RWPE2 (cell line): ENCODE measurements at regions not wholly inside any gene's neighbourhood (a gene's known extent, or its start where the extent isn't known, plus 50 kb on each side); places are given as distances from the start of the nearest gene placed in this dataset.

ENCODE experiments used
- ATAC-seq: fragments of 200-7000 bp; cut with Tn5 transposase; 3 replicates; pipeline ENCODE4 v1.9.1; 2021; ENCODE audit warnings: low read depth
- DNase-seq: peaks from one replicate; pipeline ENCODE4 v3.0.0-alpha.2; 2020; ENCODE audit warnings: low spot score
- H3K27ac ChIP-seq: fragments of 450-650 bp; 2 replicates; pipeline ENCODE4 v1.5.1; 2017; ENCODE audit warnings: mild to moderate bottlenecking; ENCODE audit not compliant: poor library complexity, severe bottlenecking
- H3K27me3 ChIP-seq: fragments of 250-450 bp; sonication (Bioruptor Pico); 2 replicates; pipeline ENCODE4 v1.5.1; 2021; ENCODE audit warnings: mild to moderate bottlenecking, moderate library complexity; ENCODE audit not compliant: insufficient read depth, poor library complexity, severe bottlenecking
- H3K36me3 ChIP-seq: fragments of 250-450 bp; sonication (Bioruptor Pico); 2 replicates; pipeline ENCODE4 v1.5.1; 2020; ENCODE audit warnings: low read depth, mild to moderate bottlenecking, moderate library complexity
- H3K4me1 ChIP-seq: fragments of 250-450 bp; sonication (Bioruptor Pico); 2 replicates; pipeline ENCODE4 v1.5.1; 2021; ENCODE audit warnings: mild to moderate bottlenecking, moderate library complexity; ENCODE audit not compliant: insufficient read depth, poor library complexity, severe bottlenecking
- H3K4me3 ChIP-seq: fragments of 250-450 bp; sonication (Bioruptor Pico); 2 replicates; pipeline ENCODE4 v1.5.1; 2021; ENCODE audit warnings: mild to moderate bottlenecking, moderate library complexity; ENCODE audit not compliant: severe bottlenecking
- H3K9me3 ChIP-seq: fragments of 250-450 bp; sonication (Bioruptor Pico); 2 replicates; pipeline ENCODE4 v1.5.1; 2021; ENCODE audit warnings: mild to moderate bottlenecking, moderate library complexity; ENCODE audit not compliant: severe bottlenecking
- CTCF ChIP-seq: fragments of 450-650 bp; IDR thresholded peaks from one replicate; pipeline ENCODE4 v1.5.1; 2017; ENCODE audit warnings: mild to moderate bottlenecking, moderate library complexity; ENCODE audit not compliant: poor library complexity, severe bottlenecking

DNA sequence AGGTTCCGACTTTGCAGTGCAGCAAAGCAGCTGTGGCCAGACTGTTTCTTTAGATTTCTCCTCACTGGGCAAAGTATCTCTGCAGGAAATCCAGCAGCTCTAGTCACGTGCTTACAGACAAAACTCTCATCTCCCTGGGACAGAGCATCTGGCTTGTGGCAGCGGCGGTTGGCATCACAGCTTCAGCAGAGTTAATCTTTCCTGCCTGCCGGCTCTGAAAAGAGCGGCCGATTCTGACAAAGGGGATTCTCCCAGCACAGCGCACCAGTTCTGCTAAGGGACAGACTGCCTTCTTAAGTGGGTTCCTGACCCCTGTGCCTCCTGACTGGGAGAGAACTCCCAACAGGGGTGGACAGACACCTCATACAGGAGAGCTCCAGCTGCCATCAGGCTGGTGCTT, 1357.3 kb upstream of the TENM4 start:
- no peaks in the 10 kb centered on the region for H3K9me3 ChIP-seq
- H3K4me1 ChIP-seq, result no peaks in the 10 kb centered on the region
- H3K4me3 ChIP-seq, result no peak overlapping the region
- no peak for TF ChIP-seq CTCF
- no peak for DNase-seq
- H3K27me3 ChIP-seq, result no peaks in the 10 kb centered on the region
- ATAC-seq, result no peak
- no peak overlapping the region for H3K27ac ChIP-seq
- H3K36me3 ChIP-seq, result no peaks in the 10 kb centered on the region

- ATAC-seq (no peak), DNase-seq (no peak)
- Histone ChIP-seq H3K27ac (no peak overlapping the region), H3K36me3 (no peaks in the 10 kb centered on the region), H3K4me1 (no peaks in the 10 kb centered on the region), H3K9me3 (no peaks in the 10 kb centered on the region), H3K27me3 (no peaks in the 10 kb centered on the region), H3K4me3 (no peak overlapping the region)
- TF ChIP-seq CTCF, result no peak
Measured at GRCh38 chr11:80783561-80783960, 1342.7 kb upstream of the TENM4 start.

GRCh38 chr11:80782135-80782885, 1341.5 kb upstream of the TENM4 start:
- Histone ChIP-seq H3K36me3 (no peaks in the 10 kb centered on the region), H3K27ac (no peak overlapping the region), H3K4me1 (no peaks in the 10 kb centered on the region), H3K4me3 (no peak overlapping the region), H3K27me3 (no peaks in the 10 kb centered on the region), H3K9me3 (no peaks in the 10 kb centered on the region)
- no peak for TF ChIP-seq CTCF
- no peak for DNase-seq
- no peak for ATAC-seq

DNA sequence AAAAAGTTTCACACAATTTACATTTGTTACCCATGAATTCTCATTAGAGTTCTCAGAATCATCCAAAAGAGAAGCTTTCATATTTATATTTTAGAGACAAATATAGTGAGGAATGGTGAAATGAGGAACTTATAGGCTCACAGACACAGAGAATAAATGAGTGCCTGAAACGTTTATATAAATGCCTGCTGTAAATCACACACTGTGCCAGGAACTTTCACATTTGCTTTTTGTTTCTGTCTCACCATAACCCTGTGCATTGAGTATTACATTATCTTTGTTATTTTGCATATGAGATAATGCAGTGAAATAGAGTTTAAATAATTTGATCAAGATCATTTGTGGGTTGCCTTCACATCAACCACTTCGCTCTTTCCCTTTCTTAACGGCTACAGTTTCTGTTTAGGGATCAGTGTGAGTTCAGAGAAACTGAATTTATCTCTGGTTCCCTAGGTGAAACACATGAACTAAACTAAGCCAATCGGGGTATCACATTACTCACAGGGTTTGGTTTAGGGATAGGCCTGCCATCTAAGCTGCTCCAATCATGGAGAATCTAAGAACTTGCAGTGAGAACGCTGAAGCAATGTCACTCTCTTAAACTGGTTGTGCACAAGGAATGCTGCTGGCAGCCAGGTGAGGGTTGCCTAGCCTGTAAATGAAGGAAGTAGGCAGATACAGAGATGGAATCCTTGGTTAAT, 1339.2 kb upstream of the TENM4 start:
- Histone ChIP-seq H3K4me1 (no peaks in the 10 kb centered on the region), H3K36me3 (no peaks in the 10 kb centered on the region), H3K27me3 (no peaks in the 10 kb centered on the region), H3K9me3 (no peaks in the 10 kb centered on the region), H3K27ac (no peak overlapping the region), H3K4me3 (no peak overlapping the region)
- TF ChIP-seq CTCF, result no peak
- DNase-seq, result no peak
- ATAC-seq, result no peak

DNA sequence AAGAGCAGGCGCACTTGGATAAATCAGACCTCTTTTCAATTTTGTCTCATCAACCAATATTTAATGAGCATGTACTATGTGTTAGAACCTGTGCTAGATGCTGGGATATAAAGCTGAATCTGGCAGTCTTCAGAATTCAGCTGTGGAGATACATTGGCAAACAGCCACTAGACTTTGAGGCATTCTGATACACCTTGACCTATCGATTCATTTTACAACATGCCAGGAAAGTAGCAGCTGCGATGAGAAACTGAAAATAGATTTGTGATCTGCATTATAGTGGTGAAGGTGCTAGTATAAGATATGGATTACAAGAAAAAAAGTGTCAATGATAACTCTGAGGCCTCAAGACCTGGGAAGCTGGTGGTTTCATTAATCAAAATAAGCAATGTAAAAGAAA, 1338.1 kb upstream of the TENM4 start:
- ATAC-seq, result no peak
- no peak overlapping the region for H3K27ac ChIP-seq
- no peaks in the 10 kb centered on the region for H3K9me3 ChIP-seq
- H3K4me3 ChIP-seq, result no peak overlapping the region
- no peaks in the 10 kb centered on the region for H3K27me3 ChIP-seq
- DNase-seq, result no peak
- H3K4me1 ChIP-seq, result no peaks in the 10 kb centered on the region
- no peak for TF ChIP-seq CTCF
- no peaks in the 10 kb centered on the region for H3K36me3 ChIP-seq
